Lung (tissue), 11 donors: ENCODE measurements at regions not wholly inside any gene's neighbourhood (a gene's known extent, or its start where the extent isn't known, plus 50 kb on each side); places are given as distances from the start of the nearest gene placed in this dataset.
"Not testable (repeated sequence)": the region's sequence is repeated elsewhere in the genome, so short reads cannot be mapped to it uniquely, and the experiment has no call there.

Experiments used
- ATAC-seq: fragments of 200-7000 bp; cut with Tn5 transposase; one replicate; pipeline ENCODE4 v1.9.1; 2020; ENCODE audit warnings: moderate number of reproducible peaks; ENCODE audit not compliant: insufficient read depth, low FRiP score
- DNase-seq, 3 donors: peaks; one replicate each; pipeline ENCODE4 v3.0.0-alpha.2; 2013 to 2017
- H3K27ac ChIP-seq, 2 donors: one replicate each; pipeline ENCODE4 v1.5.1; 2013; ENCODE audit warnings: mild to moderate bottlenecking in 2 of 2, moderate library complexity in 2 of 2, control low read depth in 1 of 2, inconsistent platforms in 1 of 2, low read depth in 1 of 2, low read length in 1 of 2
- H3K27me3 ChIP-seq, 3 donors: one replicate each; pipeline ENCODE4 v1.5.1; 2013; ENCODE audit warnings: low read length in 2 of 3; ENCODE audit not compliant: control insufficient read depth in 3 of 3, insufficient read depth in 3 of 3
- H3K36me3 ChIP-seq, 4 donors: one replicate each; pipeline ENCODE4 v1.5.1; 2013; ENCODE audit warnings: low read length in 4 of 4, mild to moderate bottlenecking in 1 of 4, moderate library complexity in 1 of 4; ENCODE audit not compliant: control insufficient read depth in 4 of 4, insufficient read depth in 4 of 4
- H3K4me1 ChIP-seq, 5 donors: one replicate each; pipeline ENCODE4 v1.5.1; 2013; ENCODE audit warnings: low read length in 5 of 5, mild to moderate bottlenecking in 2 of 5, moderate library complexity in 1 of 5; ENCODE audit not compliant: control insufficient read depth in 5 of 5, insufficient read depth in 5 of 5
- H3K4me3 ChIP-seq: one replicate; pipeline ENCODE4 v1.5.1; 2013; ENCODE audit warnings: mild to moderate bottlenecking, control low read depth, moderate library complexity
- H3K9ac ChIP-seq, 2 donors: one replicate each; pipeline ENCODE4 v1.5.1; 2013; ENCODE audit warnings: low read length in 2 of 2, control low read depth in 1 of 2; ENCODE audit not compliant: insufficient read depth in 1 of 2
- H3K9me3 ChIP-seq, 4 donors: one replicate each; pipeline ENCODE4 v1.5.1; 2013; ENCODE audit warnings: low read length in 3 of 4, mild to moderate bottlenecking in 1 of 4, moderate library complexity in 1 of 4; ENCODE audit not compliant: control insufficient read depth in 4 of 4, insufficient read depth in 3 of 4
- CTCF ChIP-seq: IDR thresholded peaks from 2 replicates; pipeline ENCODE4 v1.5.1; 2012; ENCODE audit warnings: mild to moderate bottlenecking; ENCODE audit errors: control extremely low read depth, extremely low read depth
- WGBS, 2 donors: extraction: QIAGEN DNeasy Blood & Tissue Kit; methylation state at CpG; one replicate each; pipeline ENCODE4 v1.1.7; 2013; 5-methylcytosine and 5-hydroxymethylcytosine counted together
- donor health status: control.
- donor health status: control.
- donor health status: Bipolar disorder and iron deficiency.
- donor health status: healthy.
- donor health status: DM: yes; HTN: yes; CAD: no.

- WGBS, 2 donors: 64 to 73% methylated on average over 2 of the region's 2 CpGs
- H3K9ac ChIP-seq: no peak overlapping the region
- no peak overlapping the region for H3K4me3 ChIP-seq
- H3K36me3 ChIP-seq: no peaks in the 10 kb centered on the region
- no peak overlapping the region for H3K27ac ChIP-seq
- no peak for ATAC-seq
- no peaks in the 10 kb centered on the region for H3K27me3 ChIP-seq
- no peak for TF ChIP-seq CTCF
- DNase-seq: no peak
- peaks cover 0 to 17% (median 11%) of the 10 kb centered on the region in 4 donors for H3K9me3 ChIP-seq
- H3K4me1 ChIP-seq: no peaks in the 10 kb centered on the region
Measured at GRCh38 chr14:38559711-38560110, 303.8 kb upstream of the CLEC14A start.

GRCh38 chr14:38557391-38557790 lies 301.5 kb upstream of the CLEC14A start:
- H3K36me3 ChIP-seq, H3K27me3 ChIP-seq, H3K27ac ChIP-seq, H3K9ac ChIP-seq, ATAC-seq, DNase-seq, H3K4me1 ChIP-seq, H3K4me3 ChIP-seq: not testable (repeated sequence)
- peaks cover 0 to 17% (median 9%) of the 10 kb centered on the region in 4 donors for H3K9me3 ChIP-seq

- DNase-seq: no peak
- Histone ChIP-seq H3K9ac (no peak overlapping the region), H3K27me3 (no peaks in the 10 kb centered on the region), H3K27ac (no peak overlapping the region), H3K4me1 (no peaks in the 10 kb centered on the region), H3K4me3 (no peak overlapping the region), H3K9me3 (peaks cover 0 to 10% (median 7%) of the 10 kb centered on the region in 4 donors), H3K36me3 (no peaks in the 10 kb centered on the region)
- no peak for TF ChIP-seq CTCF
- WGBS, 2 donors: 79 to 86% methylated on average over 1 of the region's 1 CpG
- no peak for ATAC-seq
Measured at GRCh38 chr14:38556252-38556651, 300.4 kb upstream of the CLEC14A start.

- H3K4me1 ChIP-seq: no peaks in the 10 kb centered on the region
- H3K36me3 ChIP-seq: no peaks in the 10 kb centered on the region
- no peaks in the 10 kb centered on the region for H3K9me3 ChIP-seq
- H3K27me3 ChIP-seq: no peaks in the 10 kb centered on the region
- TF ChIP-seq CTCF: no peak
- WGBS, 2 donors: 60 to 72% methylated on average over 4 of the region's 4 CpGs
- no peak overlapping the region for H3K27ac ChIP-seq
- no peak overlapping the region for H3K4me3 ChIP-seq
- no peak overlapping the region for H3K9ac ChIP-seq
- ATAC-seq (no peak), DNase-seq (no peak)
Measured at GRCh38 chr14:38554026-38554425, 298.1 kb upstream of the CLEC14A start.
